IMR-90 (cell line): ENCODE measurements at regions not wholly inside any gene's neighbourhood (a gene's known extent, or its start where the extent isn't known, plus 50 kb on each side); places are given as distances from the start of the nearest gene placed in this dataset.

ENCODE experiments used
- ATAC-seq: fragments of 200-7000 bp; cut with Tn5 transposase; 2 replicates; pipeline ENCODE4 v1.9.1; 2020; ENCODE audit warnings: low read depth, mild to moderate bottlenecking, moderate library complexity
- BruUV-seq: library from RNA; stranded (reverse); fragments of 400-500 nt; replicated peaks from 2 replicates; lab custom pipeline; 2021; lab: Mats Ljungman, UMichigan
- CTCF ChIA-PET: fragments of 300-600 bp; formaldehyde crosslinking; extraction: SDS; loops from one replicate; lab custom pipeline; 2021; ENCODE audit warnings: antibody characterized with exemption; lab: Yijun Ruan, JAX
- POLR2A ChIA-PET: fragments of 300-600 bp; sonication (Branson Sonifier 250); formaldehyde crosslinking; loops from one replicate; lab custom pipeline; 2022; ENCODE audit warnings: antibody characterized with exemption; ENCODE audit not compliant: unreplicated experiment; lab: Charles Lee
- DNase-seq: peaks from one replicate; pipeline ENCODE4 v3.0.0; 2013
- H2AFZ ChIP-seq: replicated peaks from 2 replicates; pipeline ENCODE3; 2013; ENCODE audit warnings: low read length, mild to moderate bottlenecking; ENCODE audit not compliant: poor library complexity
- H2AK5ac ChIP-seq: 2 replicates; pipeline ENCODE4 v1.6.1; 2013; ENCODE audit warnings: low read depth, low read length, inconsistent platforms
- H2AK9ac ChIP-seq: replicated peaks from 2 replicates; pipeline ENCODE3; 2013; ENCODE audit warnings: mild to moderate bottlenecking, low read depth, low read length, moderate library complexity; ENCODE audit not compliant: poor library complexity
- H2BK120ac ChIP-seq: 2 replicates; pipeline ENCODE4 v1.6.1; 2013; ENCODE audit warnings: low read depth, low read length, inconsistent platforms
- H2BK15ac ChIP-seq: 3 replicates; pipeline ENCODE4 v1.6.1; 2013; ENCODE audit warnings: low read depth, low read length, inconsistent platforms
- H2BK20ac ChIP-seq: 2 replicates; pipeline ENCODE4 v1.6.1; 2013; ENCODE audit warnings: low read depth, mild to moderate bottlenecking, inconsistent platforms, low read length, moderate library complexity
- H2BK5ac ChIP-seq: 2 replicates; pipeline ENCODE4 v1.6.1; 2013; ENCODE audit warnings: mild to moderate bottlenecking, low read depth, low read length, inconsistent platforms; ENCODE audit not compliant: poor library complexity, severe bottlenecking
- H3K14ac ChIP-seq: replicated peaks from 2 replicates; pipeline ENCODE4 v1.6.1; 2013; ENCODE audit warnings: low read depth, low read length, inconsistent platforms
- H3K18ac ChIP-seq: 2 replicates; pipeline ENCODE4 v1.6.1; 2013; ENCODE audit warnings: low read depth, low read length, control low read depth
- H3K23ac ChIP-seq: 2 replicates; pipeline ENCODE4 v1.6.1; 2013; ENCODE audit warnings: low read depth, low read length, inconsistent platforms
- H3K27ac ChIP-seq: 2 replicates; pipeline ENCODE4 v1.5.1; 2013; ENCODE audit warnings: mild to moderate bottlenecking, control low read depth, low read length; ENCODE audit not compliant: insufficient read depth
- H3K27me3 ChIP-seq: 2 replicates; pipeline ENCODE4 v1.6.1; 2013; ENCODE audit warnings: low read length; ENCODE audit not compliant: control insufficient read depth, insufficient read depth
- H3K36me3 ChIP-seq: 2 replicates; pipeline ENCODE4 v1.6.1; 2013; ENCODE audit warnings: low read length, mixed read lengths; ENCODE audit not compliant: control insufficient read depth, insufficient read depth
- H3K4ac ChIP-seq: 2 replicates; pipeline ENCODE4 v1.6.1; 2013; ENCODE audit warnings: low read depth, low read length, inconsistent platforms
- H3K4me1 ChIP-seq: 2 replicates; pipeline ENCODE4 v1.6.1; 2013; ENCODE audit warnings: low read length, mixed read lengths; ENCODE audit not compliant: control insufficient read depth, insufficient read depth
- H3K4me2 ChIP-seq: 2 replicates; pipeline ENCODE4 v1.6.1; 2013; ENCODE audit warnings: low read depth, mild to moderate bottlenecking, control low read depth, low read length, moderate library complexity
- H3K4me3 ChIP-seq: 2 replicates; pipeline ENCODE4 v1.5.1; 2013; ENCODE audit warnings: low read depth, mild to moderate bottlenecking, control low read depth, low read length, moderate library complexity; ENCODE audit not compliant: insufficient read depth
- H3K56ac ChIP-seq: 2 replicates; pipeline ENCODE4 v1.6.1; 2013; ENCODE audit warnings: low read length, inconsistent platforms; ENCODE audit not compliant: insufficient read depth; ENCODE audit errors: extremely low read depth
- H3K79me1 ChIP-seq, 2 experiments: 2 replicates each; pipeline ENCODE4 v1.6.1; 2013; ENCODE audit warnings: low read length in 2 of 2, inconsistent platforms in 1 of 2, low read depth in 1 of 2
- H3K9ac ChIP-seq: 2 replicates; pipeline ENCODE4 v1.6.1; 2013; ENCODE audit warnings: low read depth, low read length, control low read depth
- H3K9me1 ChIP-seq: 2 replicates; pipeline ENCODE4 v1.6.1; 2013; ENCODE audit warnings: low read length, inconsistent platforms; ENCODE audit not compliant: insufficient read depth
- H3K9me3 ChIP-seq: 2 replicates; pipeline ENCODE4 v1.6.1; 2013; ENCODE audit warnings: low read length; ENCODE audit not compliant: control insufficient read depth, insufficient read depth
- H4K20me1 ChIP-seq: 2 replicates; pipeline ENCODE4 v1.6.1; 2013; ENCODE audit warnings: low read length, inconsistent platforms; ENCODE audit not compliant: insufficient read depth
- H4K5ac ChIP-seq: 2 replicates; pipeline ENCODE4 v1.6.1; 2013; ENCODE audit warnings: mild to moderate bottlenecking, low read depth, low read length, control low read depth
- H4K8ac ChIP-seq, 2 experiments: 2 replicates each; pipeline ENCODE4 v1.6.1; 2013; ENCODE audit warnings: low read depth in 2 of 2, low read length in 2 of 2, control low read depth in 1 of 2, inconsistent platforms in 1 of 2
- H4K91ac ChIP-seq: 2 replicates; pipeline ENCODE4 v1.6.1; 2013; ENCODE audit warnings: low read depth, low read length, inconsistent platforms; ENCODE audit not compliant: insufficient read depth
- BHLHE40 ChIP-seq: fragments of 150-350 bp; IDR thresholded peaks from 2 replicates; pipeline ENCODE4 v1.6.1; 2016; ENCODE audit warnings: mild to moderate bottlenecking, low read depth, low read length
- CHD1 ChIP-seq: IDR thresholded peaks from 2 replicates; pipeline ENCODE4 v1.6.1; 2012; ENCODE audit warnings: low read depth, low read length, improper control_type of control experiment
- ELK1 ChIP-seq: fragments of 150-350 bp; IDR thresholded peaks from 2 replicates; pipeline ENCODE4 v1.6.1; 2016; ENCODE audit warnings: low read depth, mild to moderate bottlenecking, low read length, moderate library complexity, borderline replicate concordance
- MXI1 ChIP-seq: IDR thresholded peaks from 2 replicates; pipeline ENCODE4 v1.6.1; 2012; ENCODE audit warnings: low read depth, mild to moderate bottlenecking, low read length, moderate library complexity, borderline replicate concordance
- NFE2L2 ChIP-seq: fragments of 150-350 bp; IDR thresholded peaks from 2 replicates; pipeline ENCODE4 v1.6.1; 2016; ENCODE audit warnings: low read depth, mild to moderate bottlenecking, low read length
- RAD21 ChIP-seq: IDR thresholded peaks from 2 replicates; pipeline ENCODE4 v1.6.1; 2012; ENCODE audit warnings: low read length, improper control_type of control experiment
- RCOR1 ChIP-seq: IDR thresholded peaks from 2 replicates; pipeline ENCODE4 v1.6.1; 2012; ENCODE audit warnings: mild to moderate bottlenecking, low read length, improper control_type of control experiment; ENCODE audit not compliant: insufficient replicate concordance
- SMC3 ChIP-seq: fragments of 150-350 bp; IDR thresholded peaks from 2 replicates; pipeline ENCODE4 v1.6.1; 2016; ENCODE audit warnings: low read depth, mild to moderate bottlenecking, antibody characterized with exemption, low read length, moderate library complexity
- WGBS, 2 experiments: methylation state at CpG; one replicate each; pipeline versions ENCODE4 v1.1.5 to v1.1.7; 2013; ENCODE audit warnings: missing lambda C conversion rate in 2 of 2; ENCODE audit not compliant: insufficient read length in 1 of 2; ENCODE audit errors: extremely low coverage in 2 of 2; 5-methylcytosine and 5-hydroxymethylcytosine counted together
- dilution Hi-C: fragments of 300-500 bp; cut with HindIII; formaldehyde crosslinking; loops from one replicate; pipeline ENCODE4 v1.14.3; 2018; ENCODE audit warnings: low sequenced_read_pairs; ENCODE audit not compliant: unreplicated experiment
- in situ Hi-C: fragments of 300-500 bp; cut with MboI; formaldehyde crosslinking; loops from 3 replicates; pipeline ENCODE4 v1.14.3; 2019; ENCODE audit warnings: low sequenced_read_pairs, inconsistent platforms, mixed read lengths
- intact Hi-C: fragments of 100-400 bp; cut with micrococcal nuclease; formaldehyde crosslinking; loops from 2 replicates; pipeline ENCODE4 v1.10.0; 2022
- TF ChIP-seq, protein P1 (sequence below): conservative IDR thresholded peaks from 2 replicates; pipeline ENCODE4 v1.5.1; 2012; ENCODE audit warnings: mild to moderate bottlenecking, low read depth, low read length, improper control_type of control experiment
- TF ChIP-seq, protein P2 (sequence below): fragments of 150-350 bp; IDR thresholded peaks from 2 replicates; pipeline ENCODE4 v1.6.1; 2017; ENCODE audit warnings: mild to moderate bottlenecking, antibody characterized with exemption, low read length, low read depth

GRCh38 chr5:159410480-159410879, 80.2 kb upstream of the IL12B start:
- Histone ChIP-seq H2AK5ac (no peak overlapping the region), H3K18ac (no peak overlapping the region), H4K8ac (no peak overlapping the region), H3K9me1 (no peaks in the 10 kb centered on the region), H3K27me3 (peaks cover 11% of the 10 kb centered on the region), H3K14ac (no peak overlapping the region), H2AFZ (no peak overlapping the region), H4K91ac (no peak overlapping the region), H3K56ac (no peak overlapping the region), H3K4me1 (no peaks in the 10 kb centered on the region), H2BK15ac (no peak overlapping the region), H3K27ac (no peak overlapping the region), H4K20me1 (no peaks in the 10 kb centered on the region), H3K9ac (no peak overlapping the region), H3K36me3 (no peaks in the 10 kb centered on the region), H3K9me3 (no peaks in the 10 kb centered on the region), H2BK20ac (no peak overlapping the region), H2BK5ac (no peak overlapping the region), H3K4me3 (no peak overlapping the region), H4K5ac (no peak overlapping the region), H3K4me2 (no peak overlapping the region), H2AK9ac (no peak overlapping the region), H2BK120ac (no peak overlapping the region), H3K79me1 (no peaks in the 10 kb centered on the region), H3K23ac (no peak overlapping the region), H3K4ac (no peak overlapping the region)
- in situ Hi-C loops (no loop called here), intact Hi-C loops (no loop called here), dilution Hi-C loops (no loop called here)
- no TSS peak for BruUV-seq
- ChIA-PET CTCF (interaction anchor here (0.6 kb wide), 1 partner anchor 25 kb away, joined by 4 read pairs; no protein-coding TSS in a partner anchor), POLR2A (no interaction called here)
- no peak for DNase-seq
- no peak for TF ChIP-seq RAD21
- TF ChIP-seq BHLHE40 = no peak
- TF ChIP-seq ELK1 = no peak
- no peak for TF ChIP-seq SMC3
- TF ChIP-seq CHD1 = no peak
- TF ChIP-seq, protein P1, sequence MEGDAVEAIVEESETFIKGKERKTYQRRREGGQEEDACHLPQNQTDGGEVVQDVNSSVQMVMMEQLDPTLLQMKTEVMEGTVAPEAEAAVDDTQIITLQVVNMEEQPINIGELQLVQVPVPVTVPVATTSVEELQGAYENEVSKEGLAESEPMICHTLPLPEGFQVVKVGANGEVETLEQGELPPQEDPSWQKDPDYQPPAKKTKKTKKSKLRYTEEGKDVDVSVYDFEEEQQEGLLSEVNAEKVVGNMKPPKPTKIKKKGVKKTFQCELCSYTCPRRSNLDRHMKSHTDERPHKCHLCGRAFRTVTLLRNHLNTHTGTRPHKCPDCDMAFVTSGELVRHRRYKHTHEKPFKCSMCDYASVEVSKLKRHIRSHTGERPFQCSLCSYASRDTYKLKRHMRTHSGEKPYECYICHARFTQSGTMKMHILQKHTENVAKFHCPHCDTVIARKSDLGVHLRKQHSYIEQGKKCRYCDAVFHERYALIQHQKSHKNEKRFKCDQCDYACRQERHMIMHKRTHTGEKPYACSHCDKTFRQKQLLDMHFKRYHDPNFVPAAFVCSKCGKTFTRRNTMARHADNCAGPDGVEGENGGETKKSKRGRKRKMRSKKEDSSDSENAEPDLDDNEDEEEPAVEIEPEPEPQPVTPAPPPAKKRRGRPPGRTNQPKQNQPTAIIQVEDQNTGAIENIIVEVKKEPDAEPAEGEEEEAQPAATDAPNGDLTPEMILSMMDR = no peak
- TF ChIP-seq MXI1 = no peak
- no peak for TF ChIP-seq RCOR1
- TF ChIP-seq NFE2L2 = no peak
- TF ChIP-seq, protein P2, sequence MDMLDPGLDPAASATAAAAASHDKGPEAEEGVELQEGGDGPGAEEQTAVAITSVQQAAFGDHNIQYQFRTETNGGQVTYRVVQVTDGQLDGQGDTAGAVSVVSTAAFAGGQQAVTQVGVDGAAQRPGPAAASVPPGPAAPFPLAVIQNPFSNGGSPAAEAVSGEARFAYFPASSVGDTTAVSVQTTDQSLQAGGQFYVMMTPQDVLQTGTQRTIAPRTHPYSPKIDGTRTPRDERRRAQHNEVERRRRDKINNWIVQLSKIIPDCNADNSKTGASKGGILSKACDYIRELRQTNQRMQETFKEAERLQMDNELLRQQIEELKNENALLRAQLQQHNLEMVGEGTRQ = no peak
- ATAC-seq = no peak
- no CpG with 5 or more reads among the region's 2 CpGs for WGBS, 2 experiments
